Fibroblast of skin of left biceps (primary cell): ENCODE measurements at regions not wholly inside any gene's neighbourhood (a gene's known extent, or its start where the extent isn't known, plus 50 kb on each side); places are given as distances from the start of the nearest gene placed in this dataset.
A peak's percentile ranks its signal among the peaks of the same experiment; 100 is the strongest.

ENCODE experiments used
- DNase-seq, 2 experiments: peaks; one replicate each; pipeline ENCODE4 v3.0.0-alpha.2; 2013; ENCODE audit warnings: low read depth in 2 of 2

- DNase-seq, result no peak
Observed at GRCh38 chr2:23231865-23232264, 153.1 kb upstream of the KLHL29 start.

- DNase-seq, result no peak
Observed at GRCh38 chr2:23235292-23235691, 149.7 kb upstream of the KLHL29 start.

DNA sequence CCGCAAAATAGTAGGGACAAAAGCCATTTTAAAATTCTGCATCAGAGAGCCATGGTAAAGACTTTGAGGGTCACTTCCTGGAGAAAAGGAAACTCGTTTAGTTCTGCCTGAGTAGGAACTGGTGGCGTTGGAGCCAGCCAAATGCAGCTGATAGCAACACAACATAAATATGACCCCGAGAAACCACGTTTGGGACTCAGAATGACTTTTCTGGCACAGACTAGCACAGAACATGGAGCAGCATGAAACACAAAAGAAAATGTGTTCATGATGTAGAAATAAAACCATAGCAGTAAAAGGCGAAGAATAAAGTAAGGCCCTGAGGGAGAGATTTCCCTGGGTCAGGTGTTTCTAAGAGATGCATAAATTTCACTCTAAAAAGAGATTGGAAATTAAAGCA, 149.2 kb upstream of the KLHL29 start:
- no peak for DNase-seq

- no peak for DNase-seq
Observed at GRCh38 chr2:23237147-23237546, 147.8 kb upstream of the KLHL29 start.

DNA sequence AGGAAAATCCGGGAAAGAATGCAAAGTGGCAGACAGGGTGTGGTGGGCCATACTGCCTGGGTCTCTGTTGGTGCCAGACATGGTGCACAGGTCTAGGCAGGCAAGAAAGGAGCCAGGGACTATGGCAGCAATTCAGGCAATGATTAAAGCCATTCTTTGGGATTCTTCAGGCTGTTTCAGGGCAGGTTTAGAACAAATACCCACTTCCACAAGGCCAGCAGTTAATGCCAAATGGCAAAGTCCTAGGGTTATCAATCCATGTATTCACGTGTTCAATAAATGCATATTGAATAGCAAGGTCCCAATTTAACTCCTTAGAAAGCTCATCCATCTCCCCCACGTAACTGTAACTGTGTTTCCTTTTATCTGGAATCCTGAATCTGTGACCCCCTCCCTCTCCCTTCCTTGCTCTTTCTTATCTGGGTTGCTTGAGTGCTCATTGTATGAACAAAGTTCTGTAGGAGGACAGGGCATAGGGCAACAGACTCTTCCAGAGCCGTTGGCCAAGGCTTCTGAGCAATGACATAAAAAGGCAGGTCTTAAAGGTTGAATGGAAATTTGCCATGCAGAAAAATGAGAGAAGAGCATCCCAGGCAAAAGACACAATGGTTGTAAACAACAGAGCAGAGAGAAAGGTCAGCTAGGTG, 146.8 kb upstream of the KLHL29 start:
- no peak for DNase-seq

DNA sequence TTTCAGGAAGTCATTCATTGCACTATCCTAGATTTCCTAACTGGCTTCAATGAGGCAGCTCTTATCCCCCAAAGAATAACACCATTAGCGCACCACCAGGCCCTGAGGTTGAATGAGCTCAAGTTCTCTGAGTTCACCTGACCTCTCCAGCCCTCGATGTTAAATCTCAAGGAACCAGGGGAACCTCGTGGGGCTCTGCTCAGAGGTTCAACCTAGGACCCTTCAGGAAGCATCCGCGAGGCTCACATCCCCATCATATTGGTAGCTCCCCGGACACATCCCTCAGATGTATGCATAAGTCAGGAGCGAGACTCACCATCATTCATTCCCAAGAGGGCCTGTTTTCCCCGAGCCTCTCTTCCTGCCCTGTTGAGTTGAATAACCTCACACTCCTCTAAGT, 145.6 kb upstream of the KLHL29 start:
- no peak for DNase-seq

DNA sequence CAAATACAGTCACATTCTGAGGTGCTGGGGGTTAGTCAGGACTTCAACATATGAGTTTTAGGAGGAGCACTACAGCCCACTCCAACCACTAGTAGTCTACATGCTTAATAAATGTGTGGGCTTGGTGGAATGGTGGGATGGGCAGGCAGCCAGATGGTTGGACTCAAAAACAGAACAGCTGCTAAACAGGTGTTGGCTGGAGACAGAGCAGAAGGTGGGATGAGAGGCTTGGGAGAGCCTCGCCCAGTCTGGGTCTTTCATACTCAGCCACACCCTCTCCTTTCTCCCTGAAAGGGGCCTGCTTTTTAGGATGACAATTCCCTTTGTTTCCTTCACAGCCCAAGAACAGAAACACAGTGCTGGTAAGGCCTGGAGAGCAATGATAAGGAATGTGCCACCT, 143.9 kb upstream of the KLHL29 start:
- no peak for DNase-seq

DNA sequence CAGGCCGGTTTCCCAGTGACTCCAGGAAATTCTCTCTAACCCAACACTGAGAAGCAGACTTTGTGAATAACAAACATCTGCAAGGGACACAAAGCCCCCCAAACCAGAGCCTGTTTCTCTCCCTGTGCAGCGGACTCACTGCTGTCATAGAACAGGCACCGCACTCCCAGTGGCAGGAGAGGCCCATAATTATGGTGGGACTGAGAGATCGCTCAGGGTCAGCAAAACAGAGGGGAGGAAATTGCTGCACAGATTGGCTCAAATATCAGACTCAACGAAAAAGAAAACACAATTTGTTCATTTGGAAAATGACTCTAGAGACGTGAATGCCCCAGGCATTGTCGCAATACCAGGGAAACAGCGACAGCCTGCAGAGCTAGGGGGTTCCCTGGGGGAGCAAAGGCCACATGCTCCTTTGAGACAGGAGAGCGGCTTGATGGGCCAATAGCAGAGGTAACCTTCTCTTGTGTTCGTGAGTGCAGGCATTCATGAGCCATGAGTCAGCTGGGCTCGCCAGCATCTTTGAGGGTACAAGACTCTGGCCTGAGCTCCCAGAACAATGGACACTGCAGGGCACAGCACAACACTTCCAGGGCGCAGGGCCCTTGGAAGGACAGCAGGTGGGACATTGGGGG, 143.3 kb upstream of the KLHL29 start:
- DNase-seq, result no peak

GRCh38 chr2:23243073-23243659, 141.8 kb upstream of the KLHL29 start:
- no peak for DNase-seq

DNA sequence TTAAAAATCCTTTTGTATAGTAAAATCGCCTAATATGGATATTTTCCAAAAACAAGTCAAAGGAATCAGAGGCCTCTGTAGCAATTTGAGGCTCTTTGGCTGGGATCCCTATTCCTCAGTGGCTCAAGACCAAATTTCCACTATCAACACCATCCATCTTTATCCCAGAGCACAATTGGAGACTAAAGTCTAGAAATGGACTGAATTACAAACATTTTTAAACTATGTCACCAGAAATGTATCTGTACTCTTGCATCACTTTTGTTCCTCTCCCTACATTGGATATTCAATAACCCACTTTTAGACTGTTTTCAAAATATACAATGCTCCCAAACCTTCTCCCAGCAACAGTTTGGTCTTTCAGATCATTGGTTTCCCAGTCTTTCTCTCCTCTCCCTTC, 140.4 kb upstream of the KLHL29 start:
- DNase-seq, result no peak

DNA sequence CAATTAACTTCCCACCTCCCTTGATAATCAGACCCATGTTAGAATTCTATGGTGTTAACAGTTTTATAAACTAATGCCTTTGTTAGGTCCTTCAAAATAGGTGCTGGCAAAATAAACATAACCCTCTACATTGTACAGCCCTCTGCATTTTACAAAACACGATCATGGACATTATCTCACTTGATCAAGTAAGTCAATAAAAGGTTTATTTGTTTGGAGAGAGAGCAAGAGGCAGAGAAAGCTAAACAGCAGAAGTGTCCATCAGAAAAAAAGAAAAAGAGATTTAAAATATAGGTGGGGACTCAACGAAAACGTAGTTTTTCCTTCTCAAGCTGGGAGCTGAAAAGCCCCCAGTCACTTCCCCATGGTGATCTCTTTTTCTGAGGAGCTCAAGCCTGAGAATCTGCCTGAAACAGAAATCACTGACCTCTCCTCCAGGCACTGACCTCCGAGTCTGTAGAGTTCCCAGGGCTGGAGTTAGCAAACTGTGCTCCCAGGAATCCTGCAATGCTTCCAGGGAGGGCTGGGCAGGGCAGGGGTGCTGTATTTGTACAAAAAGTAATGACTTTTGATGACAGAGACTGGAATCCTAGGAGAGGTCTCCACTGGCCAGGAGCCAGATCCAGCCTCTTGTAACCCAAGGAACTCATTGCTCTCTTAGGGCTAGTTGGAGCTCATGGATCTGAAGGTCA, 137.8 kb upstream of the KLHL29 start:
- no peak for DNase-seq

DNA sequence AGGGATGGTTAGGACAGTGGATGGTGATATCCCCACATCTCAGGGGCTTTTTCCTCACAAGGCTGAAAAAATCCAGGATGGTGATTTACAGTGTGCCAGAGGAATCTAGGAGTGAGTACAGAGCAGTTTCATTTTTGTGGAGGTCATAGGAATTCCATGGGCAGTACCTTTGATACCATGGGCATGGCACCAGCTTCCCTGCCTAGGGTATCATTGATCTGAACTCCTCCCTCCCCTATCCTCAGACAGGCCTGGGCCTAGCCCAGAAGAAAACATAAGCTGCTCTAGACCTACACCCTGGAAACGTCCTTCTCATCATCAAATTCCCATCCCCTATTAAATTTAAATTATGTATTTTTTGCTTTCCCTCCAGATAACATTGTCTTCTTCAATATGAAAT, 136.3 kb upstream of the KLHL29 start:
- DNase-seq, result no peak

GRCh38 chr2:23249348-23249747, 135.6 kb upstream of the KLHL29 start:
- DNase-seq, result peak in 1 of 2 experiments; percentile 28

DNA sequence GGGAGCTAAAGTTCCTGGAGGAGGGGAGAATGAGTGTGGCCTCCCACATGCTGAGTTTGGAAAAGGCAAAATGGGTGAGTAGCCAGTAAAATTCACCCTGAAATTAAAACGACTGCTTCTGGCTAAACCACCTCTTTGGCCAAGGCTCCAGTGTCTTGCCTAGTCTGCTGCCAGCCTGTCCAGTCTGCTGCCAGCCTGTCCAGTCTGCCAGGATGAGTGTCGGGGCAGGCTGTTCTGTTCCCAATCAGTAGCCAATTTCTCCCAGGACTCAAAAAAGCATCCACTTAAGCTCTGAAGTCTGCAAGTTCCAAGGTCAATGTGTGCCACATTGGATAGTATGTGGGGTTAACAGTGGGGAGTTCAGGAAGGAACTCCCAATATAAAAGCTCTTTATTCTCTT, 134.6 kb upstream of the KLHL29 start:
- no peak for DNase-seq

- DNase-seq, result no peak
Observed at GRCh38 chr2:23256643-23257042, 128.3 kb upstream of the KLHL29 start.

DNA sequence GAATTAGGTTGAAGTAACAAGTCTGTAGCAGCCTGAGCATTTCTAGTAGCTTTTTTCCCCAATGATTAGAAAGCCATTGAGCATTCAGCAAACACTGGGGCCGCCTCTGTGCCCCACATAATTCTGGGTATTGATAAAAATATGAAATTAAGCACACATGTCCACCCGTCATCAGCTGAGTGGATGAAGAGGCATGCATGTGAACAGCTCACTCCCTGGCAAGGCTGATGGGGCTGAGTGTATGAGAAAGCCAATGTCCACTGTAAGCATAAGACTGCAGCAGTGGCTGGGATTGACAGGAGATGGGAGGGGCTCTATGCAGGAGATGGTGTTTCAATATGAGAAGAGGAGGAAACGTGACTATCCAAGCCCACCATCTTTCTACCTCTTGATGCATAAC, 124.4 kb upstream of the KLHL29 start:
- DNase-seq, result no peak

GRCh38 chr2:23268467-23269263, 116.3 kb upstream of the KLHL29 start:
- DNase-seq, result peak in 1 of 2 experiments; percentile 55

- no peak for DNase-seq
Observed at GRCh38 chr2:23269747-23270146, 115.2 kb upstream of the KLHL29 start.

GRCh38 chr2:23270810-23271209, 114.2 kb upstream of the KLHL29 start:
- no peak for DNase-seq

DNA sequence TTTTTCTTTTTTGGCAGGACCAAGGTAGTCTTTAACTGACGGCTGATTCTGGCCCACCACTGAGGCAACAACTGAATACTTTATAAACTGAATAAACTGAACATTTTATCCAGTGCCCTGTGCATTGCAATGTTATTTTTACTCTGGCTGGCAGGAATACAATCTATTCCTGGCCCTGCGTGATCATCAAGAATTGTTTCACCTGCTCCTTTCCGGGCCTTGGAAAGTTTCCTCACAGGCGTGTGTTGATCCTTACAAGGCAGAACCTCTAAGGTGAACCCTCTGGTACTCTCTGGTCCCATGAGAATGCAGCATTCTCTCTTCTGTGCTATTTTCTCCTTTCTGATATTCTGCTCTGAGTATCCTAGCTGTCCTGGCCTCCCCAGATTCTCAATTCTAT, 113.7 kb upstream of the KLHL29 start:
- DNase-seq, result no peak

- no peak for DNase-seq
Observed at GRCh38 chr2:23273786-23274185, 111.2 kb upstream of the KLHL29 start.

DNA sequence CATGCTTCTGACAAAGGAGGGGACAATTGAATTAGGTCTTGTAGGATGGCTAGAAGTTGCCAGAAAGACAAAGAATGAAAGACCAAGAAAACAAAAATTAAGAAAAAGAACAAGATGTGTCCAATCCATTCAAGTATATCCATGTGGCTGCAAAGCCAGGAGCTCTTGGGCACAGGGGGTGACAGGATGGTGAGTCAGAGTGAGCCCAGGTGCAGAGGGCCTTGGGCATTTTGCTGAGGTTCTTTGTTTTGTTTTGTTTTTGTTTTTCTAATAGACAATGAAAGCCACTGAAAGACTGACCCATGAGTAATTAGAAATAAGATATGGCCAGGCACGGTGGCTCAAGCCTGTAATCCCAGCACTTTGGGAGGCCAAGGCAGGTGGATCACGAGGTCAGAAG, 104.6 kb upstream of the KLHL29 start:
- DNase-seq, result no peak
